H1 (cell line): ENCODE measurements at regions not wholly inside any gene's neighbourhood (a gene's known extent, or its start where the extent isn't known, plus 50 kb on each side); places are given as distances from the start of the nearest gene placed in this dataset.

ENCODE experiments used
- CTCF ChIA-PET: fragments of 300-600 bp; sonication (Branson Sonifier 250); formaldehyde crosslinking; loops from one replicate; lab custom pipeline; 2021; ENCODE audit not compliant: partially characterized antibody; lab: Charles Lee
- POLR2A ChIA-PET: fragments of 300-600 bp; sonication (Branson Sonifier 250); formaldehyde crosslinking; loops from one replicate; lab custom pipeline; 2021; ENCODE audit warnings: inconsistent platforms; ENCODE audit not compliant: partially characterized antibody; lab: Charles Lee
- DNase-seq, 2 experiments: peaks; one replicate each; pipeline versions ENCODE4 v3.0.0 to v3.0.0-alpha.2; 2010 to 2022; ENCODE audit warnings: low spot score in 2 of 2, low read depth in 1 of 2, mixed read lengths in 1 of 2
- FAIRE-seq: peaks from 2 replicates; lab custom pipeline; 2011; peaks lifted over from hg19 to GRCh38; lab: Jason Lieb, UNC
- H2AFZ ChIP-seq: 2 replicates; pipeline ENCODE4 v1.8.1; 2012; ENCODE audit warnings: low read length, inconsistent platforms
- H2AK5ac ChIP-seq: 2 replicates; pipeline ENCODE4 v1.6.1; 2013; ENCODE audit warnings: low read depth, low read length
- H2BK120ac ChIP-seq: replicated peaks from 2 replicates; pipeline ENCODE3; 2013; ENCODE audit warnings: low read depth, low read length, inconsistent platforms
- H2BK12ac ChIP-seq: 2 replicates; pipeline ENCODE4 v1.6.1; 2013; ENCODE audit warnings: low read depth, low read length
- H2BK15ac ChIP-seq: 2 replicates; pipeline ENCODE4 v1.6.1; 2013; ENCODE audit warnings: low read length
- H2BK20ac ChIP-seq: 2 replicates; pipeline ENCODE4 v1.6.1; 2013; ENCODE audit warnings: low read length
- H2BK5ac ChIP-seq: 2 replicates; pipeline ENCODE4 v1.6.1; 2013; ENCODE audit warnings: low read depth, low read length
- H3K14ac ChIP-seq: 2 replicates; pipeline ENCODE4 v1.6.1; 2013; ENCODE audit warnings: inconsistent platforms; ENCODE audit not compliant: insufficient read length
- H3K18ac ChIP-seq: 2 replicates; pipeline ENCODE4 v1.6.1; 2013; ENCODE audit warnings: low read length; ENCODE audit errors: extremely low read depth
- H3K23ac ChIP-seq: 2 replicates; pipeline ENCODE4 v1.6.1; 2013; ENCODE audit warnings: inconsistent platforms; ENCODE audit not compliant: insufficient read length
- H3K23me2 ChIP-seq: 2 replicates; pipeline ENCODE4 v1.6.1; 2013; ENCODE audit warnings: low read depth, low read length
- H3K27ac ChIP-seq: 2 replicates; pipeline ENCODE4 v1.6.1; 2011; ENCODE audit warnings: low read depth, low read length, inconsistent platforms
- H3K27me3 ChIP-seq, 4 experiments: replicated peaks in 1 of 4; 1 replicate in 1 of 4; 2 replicates in 3 of 4; pipeline versions ENCODE4 v1.6.1 to v1.8.1; 2011 to 2013; ENCODE audit warnings: low read length in 3 of 4, mild to moderate bottlenecking in 3 of 4, inconsistent platforms in 2 of 4, mixed read lengths in 2 of 4, moderate library complexity in 1 of 4; ENCODE audit not compliant: control insufficient read depth in 3 of 4, insufficient read depth in 3 of 4; ENCODE audit errors: extremely low read depth in 1 of 4
- H3K36me3 ChIP-seq, 4 experiments: 2 replicates each; pipeline versions ENCODE4 v1.6.1 to v1.8.1; 2011 to 2013; ENCODE audit warnings: mild to moderate bottlenecking in 4 of 4, low read length in 3 of 4, moderate library complexity in 2 of 4, control low read depth in 1 of 4, inconsistent platforms in 1 of 4; ENCODE audit not compliant: insufficient read depth in 4 of 4, control insufficient read depth in 2 of 4
- H3K4ac ChIP-seq: replicated peaks from 2 replicates; pipeline ENCODE3; 2013; ENCODE audit warnings: low read length, low read depth, mixed read lengths, inconsistent platforms; ENCODE audit not compliant: insufficient read length
- H3K4me1 ChIP-seq, 4 experiments: replicated peaks in 1 of 4; 1 replicate in 1 of 4; 2 replicates in 3 of 4; pipeline versions ENCODE4 v1.6.1 to v1.8.1; 2011 to 2013; ENCODE audit warnings: low read length in 3 of 4, inconsistent platforms in 2 of 4, mixed read lengths in 1 of 4; ENCODE audit not compliant: insufficient read depth in 4 of 4, control insufficient read depth in 3 of 4
- H3K4me2 ChIP-seq, 2 experiments: 2 replicates each; pipeline versions ENCODE4 v1.6.1 to v1.8.1; 2011 to 2013; ENCODE audit warnings: low read depth in 2 of 2, low read length in 2 of 2, control low read depth in 1 of 2, inconsistent platforms in 1 of 2, mild to moderate bottlenecking in 1 of 2; ENCODE audit not compliant: insufficient read depth in 1 of 2
- H3K4me3 ChIP-seq, 4 experiments: fragments of 200-600, 300-600 bp in 1 of 4; sonication (generic), shearing (Covaris generic), sonication (Bioruptor Twin) in 1 of 4; 2 replicates each; pipeline versions ENCODE4 v1.5.1 to v1.8.1; 2011 to 2016; ENCODE audit warnings: low read length in 4 of 4, low read depth in 3 of 4, control low read depth in 2 of 4, inconsistent platforms in 2 of 4, mild to moderate bottlenecking in 2 of 4, mixed read lengths in 1 of 4, moderate library complexity in 1 of 4; ENCODE audit not compliant: insufficient read depth in 2 of 4; ENCODE audit errors: extremely low read depth in 1 of 4
- H3K56ac ChIP-seq: replicated peaks from 2 replicates; pipeline ENCODE3; 2013; ENCODE audit warnings: low read depth, mild to moderate bottlenecking, mixed read lengths, low read length, inconsistent platforms; ENCODE audit not compliant: insufficient read length
- H3K79me1 ChIP-seq: 2 replicates; pipeline ENCODE4 v1.6.1; 2013; ENCODE audit warnings: low read depth, low read length, control low read depth
- H3K79me2 ChIP-seq, 2 experiments: 2 replicates each; pipeline versions ENCODE4 v1.6.1 to v1.8.1; 2012 to 2013; ENCODE audit warnings: low read length in 2 of 2, mild to moderate bottlenecking in 2 of 2, inconsistent platforms in 1 of 2; ENCODE audit not compliant: insufficient read depth in 2 of 2, control insufficient read depth in 1 of 2
- H3K9ac ChIP-seq, 4 experiments: replicated peaks in 1 of 4; 1 replicate in 1 of 4; 2 replicates in 3 of 4; pipeline versions ENCODE4 v1.6.1 to v1.8.1; 2011 to 2013; ENCODE audit warnings: low read depth in 3 of 4, low read length in 3 of 4, control low read depth in 2 of 4, mild to moderate bottlenecking in 2 of 4, moderate library complexity in 2 of 4, inconsistent platforms in 1 of 4; ENCODE audit errors: extremely low read depth in 1 of 4
- H3K9me3 ChIP-seq, 2 experiments: 2 replicates each; pipeline versions ENCODE4 v1.6.1 to v1.8.1; 2012 to 2013; ENCODE audit warnings: mild to moderate bottlenecking in 2 of 2, moderate library complexity in 2 of 2, control low read depth in 1 of 2, inconsistent platforms in 1 of 2, low read depth in 1 of 2, low read length in 1 of 2, mixed read lengths in 1 of 2; ENCODE audit not compliant: insufficient read depth in 2 of 2
- H4K20me1 ChIP-seq, 2 experiments: replicated peaks in 1 of 2; 2 replicates each; pipeline versions ENCODE3 to v1.8.1; 2011 to 2013; ENCODE audit warnings: inconsistent platforms in 2 of 2, low read length in 2 of 2, mild to moderate bottlenecking in 1 of 2; ENCODE audit not compliant: insufficient read depth in 2 of 2, control insufficient read depth in 1 of 2
- H4K5ac ChIP-seq: 2 replicates; pipeline ENCODE4 v1.6.1; 2013; ENCODE audit warnings: low read length, low read depth, mixed read lengths, inconsistent platforms; ENCODE audit not compliant: insufficient read length
- H4K8ac ChIP-seq: 2 replicates; pipeline ENCODE4 v1.8.0; 2013; ENCODE audit warnings: mild to moderate bottlenecking, moderate library complexity, low read length, inconsistent platforms; ENCODE audit not compliant: insufficient read depth; ENCODE audit errors: extremely low read depth
- H4K91ac ChIP-seq: replicated peaks from 2 replicates; pipeline ENCODE3; 2013; ENCODE audit warnings: low read length, mixed read lengths, inconsistent platforms; ENCODE audit not compliant: insufficient read length
- EZH2 ChIP-seq: fragments of 200-600 bp; sonication (generic); IDR thresholded peaks from 2 replicates; pipeline ENCODE4 v1.7.1; 2012; ENCODE audit warnings: low read depth, mild to moderate bottlenecking, moderate library complexity, low read length, inconsistent platforms; ENCODE audit not compliant: severe bottlenecking
- RAD21 ChIP-seq, 2 experiments: IDR thresholded peaks in 1 of 2; conservative IDR thresholded peaks in 1 of 2; 2 replicates each; pipeline ENCODE4 v1.6.1; 2011; ENCODE audit warnings: low read depth in 2 of 2, low read length in 2 of 2, improper control_type of control experiment in 1 of 2, inconsistent platforms in 1 of 2, mild to moderate bottlenecking in 1 of 2, moderate library complexity in 1 of 2
- WGBS, 2 experiments: shearing (Covaris generic) in 1 of 2; methylation state at CpG; one replicate each; pipeline versions ENCODE4 v1.1.6 to v1.1.7; 2013 to 2015; ENCODE audit warnings: low lambda C conversion rate in 2 of 2, mixed read lengths in 2 of 2, inconsistent platforms in 1 of 2, low coverage in 1 of 2, missing lambda C conversion rate in 1 of 2; ENCODE audit not compliant: insufficient replicate concordance in 2 of 2, insufficient coverage in 1 of 2, insufficient read length in 1 of 2; ENCODE audit errors: extremely low coverage in 1 of 2, missing lambda C conversion rate in 1 of 2; 5-methylcytosine and 5-hydroxymethylcytosine counted together

- H4K8ac ChIP-seq = no peak overlapping the region
- 0 out of 2 replicates have a peak overlapping the region, but pooled peaks have one; percentile 51 for H2AFZ ChIP-seq
- CTCF ChIA-PET = interaction anchor here (0.9 to 1.1 kb wide), 2 partner anchors 22 to 230 kb away, joined by 3 read pairs; no protein-coding TSS in a partner anchor
Observed at GRCh38 chr6:105546754-105547153, 143.9 kb upstream of the PREP start.

More at GRCh38 chr6:105546754-105547153, 143.9 kb upstream of the PREP start:
- TF ChIP-seq RAD21 (IDR thresholded peaks at IDR 0.05 in 1 of 2, conservative IDR thresholded peaks at IDR 0.05 in 1 of 2; ENCODE audit: low read depth in 2 of 2, low read length in 2 of 2) (no peak), EZH2 (no peak)
- H3K23me2 ChIP-seq = no peaks in the 10 kb centered on the region
- no peaks in the 10 kb centered on the region for H3K4me1 ChIP-seq
- H3K4ac ChIP-seq = no peak overlapping the region
- H2BK20ac ChIP-seq = no peak overlapping the region
- no peaks in the 10 kb centered on the region for H3K79me1 ChIP-seq
- H3K36me3 ChIP-seq = no peaks in the 10 kb centered on the region
- no peak for DNase-seq
- POLR2A ChIA-PET = no interaction called here
- no peaks in the 10 kb centered on the region for H4K20me1 ChIP-seq
- WGBS, 2 experiments = 88% methylated on average over 2 of the region's 2 CpGs; no CpG with 5 or more reads in 1 of the 2 experiments
- no peak overlapping the region for H3K23ac ChIP-seq
- no peaks in the 10 kb centered on the region for H3K79me2 ChIP-seq
- H4K5ac ChIP-seq = no peak overlapping the region
- no peak overlapping the region for H3K27ac ChIP-seq
- no peak overlapping the region for H3K9ac ChIP-seq
- H2BK15ac ChIP-seq = no peak overlapping the region
- H4K91ac ChIP-seq = no peak overlapping the region
- no peak overlapping the region for H2BK12ac ChIP-seq
- no peak overlapping the region for H2AK5ac ChIP-seq
- no peak overlapping the region for H3K4me3 ChIP-seq
- H3K27me3 ChIP-seq = no peaks in the 10 kb centered on the region
- H3K18ac ChIP-seq = no peak overlapping the region
- no peaks in the 10 kb centered on the region for H3K9me3 ChIP-seq
- no peak for FAIRE-seq
- no peak overlapping the region for H2BK5ac ChIP-seq
- no peak overlapping the region for H3K4me2 ChIP-seq
- no peak overlapping the region for H3K56ac ChIP-seq
- no peak overlapping the region for H3K14ac ChIP-seq
- no peak overlapping the region for H2BK120ac ChIP-seq
